OCI-LY3 (cell line): ENCODE measurements at regions not wholly inside any gene's neighbourhood (a gene's known extent, or its start where the extent isn't known, plus 50 kb on each side); places are given as distances from the start of the nearest gene placed in this dataset.

ENCODE experiments used
- EZH2phosphoT487 ChIP-seq: fragments of 200-600 bp; shearing (Covaris generic); IDR thresholded peaks from 2 replicates; pipeline ENCODE4 v1.6.1; 2018; ENCODE audit warnings: antibody characterized with exemption, mixed run types, low read depth
- TF ChIP-seq, protein P1 (sequence below): fragments of 200-600, 300-600 bp; sonication (generic); IDR thresholded peaks from 2 replicates; pipeline ENCODE4 v1.5.1; 2014; ENCODE audit warnings: antibody characterized with exemption, low read length, low read depth

DNA sequence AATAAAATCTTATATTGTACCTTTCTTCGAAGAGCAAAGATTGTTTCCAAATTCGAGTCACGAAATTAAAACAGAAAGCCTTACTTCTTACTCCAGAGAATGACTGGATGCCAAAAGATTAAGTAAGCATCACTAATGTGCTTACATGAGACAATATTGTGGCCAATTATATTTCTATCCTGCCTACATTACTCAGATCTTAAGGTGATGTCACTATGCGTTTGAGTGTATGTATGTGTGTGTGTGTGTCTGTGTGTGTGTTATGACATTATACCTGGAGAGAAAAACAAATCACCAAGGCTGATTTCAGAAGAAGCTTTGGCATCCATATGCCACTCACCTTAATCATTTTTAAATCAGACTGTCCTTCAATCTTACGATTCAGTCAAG, 556.3 kb downstream of the PPARGC1A start:
- TF ChIP-seq, protein P1, sequence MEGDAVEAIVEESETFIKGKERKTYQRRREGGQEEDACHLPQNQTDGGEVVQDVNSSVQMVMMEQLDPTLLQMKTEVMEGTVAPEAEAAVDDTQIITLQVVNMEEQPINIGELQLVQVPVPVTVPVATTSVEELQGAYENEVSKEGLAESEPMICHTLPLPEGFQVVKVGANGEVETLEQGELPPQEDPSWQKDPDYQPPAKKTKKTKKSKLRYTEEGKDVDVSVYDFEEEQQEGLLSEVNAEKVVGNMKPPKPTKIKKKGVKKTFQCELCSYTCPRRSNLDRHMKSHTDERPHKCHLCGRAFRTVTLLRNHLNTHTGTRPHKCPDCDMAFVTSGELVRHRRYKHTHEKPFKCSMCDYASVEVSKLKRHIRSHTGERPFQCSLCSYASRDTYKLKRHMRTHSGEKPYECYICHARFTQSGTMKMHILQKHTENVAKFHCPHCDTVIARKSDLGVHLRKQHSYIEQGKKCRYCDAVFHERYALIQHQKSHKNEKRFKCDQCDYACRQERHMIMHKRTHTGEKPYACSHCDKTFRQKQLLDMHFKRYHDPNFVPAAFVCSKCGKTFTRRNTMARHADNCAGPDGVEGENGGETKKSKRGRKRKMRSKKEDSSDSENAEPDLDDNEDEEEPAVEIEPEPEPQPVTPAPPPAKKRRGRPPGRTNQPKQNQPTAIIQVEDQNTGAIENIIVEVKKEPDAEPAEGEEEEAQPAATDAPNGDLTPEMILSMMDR, result no peak
- no peak for TF ChIP-seq EZH2phosphoT487
